HFFc6 (cell line): ENCODE measurements at regions not wholly inside any gene's neighbourhood (a gene's known extent, or its start where the extent isn't known, plus 50 kb on each side); places are given as distances from the start of the nearest gene placed in this dataset.
A peak's percentile ranks its signal among the peaks of the same experiment; 100 is the strongest.

Experiments used
- DNase-seq: peaks from one replicate; pipeline ENCODE4 v3.0.0-alpha.2; 2018
- H3K27ac Mint-ChIP-seq: 2 replicates; pipeline ENCODE4 v1.8.0; 2020; ENCODE audit warnings: mild to moderate bottlenecking, mixed read lengths
- H3K27me3 Mint-ChIP-seq: 2 replicates; pipeline ENCODE4 v1.8.0; 2021; ENCODE audit warnings: mild to moderate bottlenecking, moderate library complexity, mixed read lengths; ENCODE audit not compliant: insufficient read depth
- H3K36me3 Mint-ChIP-seq: 2 replicates; pipeline ENCODE4 v1.8.0; 2021; ENCODE audit warnings: low read depth, mixed read lengths
- H3K4me1 Mint-ChIP-seq: 2 replicates; pipeline ENCODE4 v1.8.0; 2020; ENCODE audit warnings: low read depth, mixed read lengths
- H3K4me3 Mint-ChIP-seq: 2 replicates; pipeline ENCODE4 v1.8.0; 2020; ENCODE audit warnings: mild to moderate bottlenecking, moderate library complexity, mixed read lengths
- H3K9me3 Mint-ChIP-seq: 2 replicates; pipeline ENCODE4 v1.8.0; 2020; ENCODE audit warnings: mild to moderate bottlenecking, mixed read lengths
- CTCF ChIP-seq: fragments of 200-600 bp; sonication (generic); IDR thresholded peaks from 2 replicates; pipeline ENCODE4 v1.5.0; 2021; ENCODE audit warnings: antibody characterized with exemption, mild to moderate bottlenecking

GRCh38 chr4:151481813-151482212 is 72.8 kb downstream of the FHIP1A start:
- Mint-ChIP-seq H3K9me3 (no peaks in the 10 kb centered on the region), H3K27me3 (no peaks in the 10 kb centered on the region), H3K4me3 (no peak overlapping the region), H3K36me3 (no peaks in the 10 kb centered on the region), H3K27ac (no peak overlapping the region), H3K4me1 (peaks cover 37% of the 10 kb centered on the region)
- TF ChIP-seq CTCF: no peak
- DNase-seq: no peak

DNA sequence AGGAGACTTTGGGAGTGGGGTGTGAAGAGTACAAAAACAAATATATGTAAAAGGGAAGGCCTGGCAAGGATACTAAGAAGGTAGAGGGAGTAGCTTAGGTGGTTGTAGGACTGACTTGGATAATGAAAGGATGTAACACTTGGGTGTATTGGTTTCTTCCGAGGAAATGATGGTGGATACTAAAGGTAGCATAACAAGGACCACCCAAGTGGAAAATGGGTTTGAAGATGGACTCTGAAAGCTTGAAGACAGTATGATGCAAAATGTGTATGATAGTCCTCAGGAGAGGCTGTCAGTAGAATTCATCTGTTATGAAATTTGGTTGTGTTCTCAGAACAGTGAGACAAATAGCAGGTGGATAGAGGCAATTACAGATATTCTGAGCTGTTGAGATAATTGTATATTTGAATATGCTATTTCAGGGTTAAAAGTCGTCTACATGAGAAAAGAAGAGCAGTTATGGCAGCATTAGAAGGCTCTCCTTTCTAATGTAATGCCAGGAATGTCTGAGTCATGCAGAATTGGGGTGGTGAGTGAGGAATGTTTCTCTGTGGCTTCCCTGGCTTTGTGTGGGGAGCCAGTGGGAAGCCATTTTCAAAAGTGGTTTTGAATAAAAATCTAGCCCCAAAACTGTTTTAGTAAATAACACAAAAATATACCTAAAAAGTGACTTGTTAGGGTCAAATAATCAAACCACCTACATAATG is 75.6 kb downstream of the FHIP1A start:
- no peaks in the 10 kb centered on the region for H3K9me3 Mint-ChIP-seq
- DNase-seq: peak; percentile 85
- no peaks in the 10 kb centered on the region for H3K27me3 Mint-ChIP-seq
- no peak for TF ChIP-seq CTCF
- peaks cover 46% of the 10 kb centered on the region for H3K4me1 Mint-ChIP-seq
- H3K27ac Mint-ChIP-seq: peak overlapping the region; percentile 58
- H3K36me3 Mint-ChIP-seq: peaks cover 5% of the 10 kb centered on the region; the same call in 1 of the 2 replicates
- peak overlapping the region; percentile 48; the same call in 1 of the 2 replicates for H3K4me3 Mint-ChIP-seq

DNA sequence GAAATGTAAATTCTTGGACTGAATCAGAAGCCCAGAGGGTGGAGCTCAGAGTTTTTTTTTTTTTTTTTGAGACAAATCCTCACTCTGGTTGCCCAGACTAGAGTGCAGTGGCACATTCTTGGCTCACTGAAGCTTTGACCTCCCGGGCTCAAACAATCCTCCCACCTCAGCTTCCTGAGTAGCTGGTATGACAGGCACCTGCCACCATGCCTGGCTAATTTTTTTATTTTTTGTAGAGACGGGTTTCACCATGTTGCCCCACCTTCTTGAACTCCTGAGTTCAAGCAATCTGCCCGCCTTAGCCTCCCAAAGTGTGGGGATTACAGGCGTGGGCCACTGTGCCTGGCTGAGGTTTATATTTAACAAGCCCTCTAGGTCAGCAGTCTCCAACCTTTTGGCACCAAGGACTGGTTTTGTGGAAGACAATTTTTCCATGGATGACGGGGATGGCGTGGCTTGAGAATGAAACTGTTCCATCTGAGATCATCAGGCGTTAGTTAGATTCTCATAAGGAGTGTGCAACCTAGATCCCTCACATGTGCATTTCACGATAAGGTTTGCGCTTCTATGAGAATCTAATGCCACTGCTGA is 76.7 kb downstream of the FHIP1A start:
- no peak for TF ChIP-seq CTCF
- H3K36me3 Mint-ChIP-seq: peaks cover 5% of the 10 kb centered on the region; the same call in 1 of the 2 replicates
- H3K27me3 Mint-ChIP-seq: no peaks in the 10 kb centered on the region
- H3K9me3 Mint-ChIP-seq: peaks cover 6% of the 10 kb centered on the region
- H3K4me3 Mint-ChIP-seq: peak overlapping the region; percentile 62
- peaks cover 46% of the 10 kb centered on the region for H3K4me1 Mint-ChIP-seq
- no peak for DNase-seq
- peak overlapping the region; percentile 58 for H3K27ac Mint-ChIP-seq

DNA sequence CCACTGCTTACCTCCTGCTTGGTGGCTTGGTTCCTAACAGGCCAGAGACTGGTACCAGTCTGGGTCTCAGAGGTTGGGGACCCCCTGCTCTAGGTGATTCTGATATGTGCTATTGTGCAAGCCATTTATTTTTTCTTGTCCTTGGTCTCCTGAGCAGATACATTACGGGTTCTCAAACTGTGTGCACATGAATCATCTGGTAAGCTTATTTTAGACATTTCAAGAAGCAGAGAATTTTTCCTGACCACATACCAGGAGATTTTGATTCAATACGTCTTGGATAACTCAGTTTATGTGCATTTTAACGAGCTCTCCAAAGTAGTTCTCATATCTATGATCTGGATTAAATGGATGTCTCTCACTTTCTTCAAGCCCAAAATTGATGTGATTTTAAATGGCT is 77.2 kb downstream of the FHIP1A start:
- H3K27ac Mint-ChIP-seq: peak overlapping the region; percentile 58
- no peak for TF ChIP-seq CTCF
- peak overlapping the region; percentile 62 for H3K4me3 Mint-ChIP-seq
- no peaks in the 10 kb centered on the region for H3K27me3 Mint-ChIP-seq
- peaks cover 5% of the 10 kb centered on the region; the same call in 1 of the 2 replicates for H3K36me3 Mint-ChIP-seq
- H3K4me1 Mint-ChIP-seq: peaks cover 46% of the 10 kb centered on the region
- DNase-seq: peak; percentile 85
- H3K9me3 Mint-ChIP-seq: peaks cover 12% of the 10 kb centered on the region

DNA sequence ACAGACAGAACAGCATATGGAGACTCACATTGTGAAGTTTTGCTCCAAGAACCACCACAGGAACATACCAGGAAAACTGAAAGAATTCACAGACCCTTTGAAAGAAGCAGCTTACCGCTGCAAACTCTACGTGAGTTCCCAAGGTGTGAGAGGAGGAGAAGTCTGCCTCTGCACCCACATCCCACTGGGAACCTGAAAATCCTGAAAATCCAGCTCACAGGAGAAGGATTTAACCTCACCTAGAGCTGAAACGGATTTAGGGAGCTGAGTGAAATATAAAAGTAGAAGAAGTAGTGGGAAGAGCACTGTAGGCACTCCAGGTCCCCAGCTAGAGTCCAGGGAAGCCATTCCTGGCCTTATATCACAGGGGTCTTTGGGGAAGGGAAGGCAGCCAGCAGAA is 80.0 kb downstream of the FHIP1A start:
- H3K27me3 Mint-ChIP-seq: no peaks in the 10 kb centered on the region; the same call in 1 of the 2 replicates
- no peak for TF ChIP-seq CTCF

More for the DNA sequence above, 80.0 kb downstream of the FHIP1A start:
- DNase-seq: no peak
- Mint-ChIP-seq H3K4me3 (no peak overlapping the region), H3K4me1 (peaks cover 37% of the 10 kb centered on the region), H3K9me3 (peaks cover 13% of the 10 kb centered on the region), H3K27ac (no peak overlapping the region), H3K36me3 (peaks cover 12% of the 10 kb centered on the region)
